ENCODE measurements at regions not wholly inside any gene's neighbourhood (a gene's known extent, or its start where the extent isn't known, plus 50 kb on each side); places are given as distances from the start of the nearest gene placed in this dataset.
"Not testable (repeated sequence)": the region's sequence is repeated elsewhere in the genome, so short reads cannot be mapped to it uniquely, and the experiment has no call there.

- no peak for DNase-seq
Observed at GRCh38 chr7:16318989-16319915, 102.1 kb downstream of the CRPPA start.

- DNase-seq, result no peak
Observed at GRCh38 chr7:16318463-16318862, 102.9 kb downstream of the CRPPA start.

GRCh38 chr7:16317406-16317805 is 103.9 kb downstream of the CRPPA start:
- no peak for DNase-seq

GRCh38 chr7:16315280-16315679 is 106.1 kb downstream of the CRPPA start:
- DNase-seq, result no peak

- no peak for DNase-seq
Observed at GRCh38 chr7:16309129-16309528, 112.2 kb downstream of the CRPPA start.

- DNase-seq, result no peak
Observed at GRCh38 chr7:16301291-16301690, 120.0 kb downstream of the CRPPA start.

DNA sequence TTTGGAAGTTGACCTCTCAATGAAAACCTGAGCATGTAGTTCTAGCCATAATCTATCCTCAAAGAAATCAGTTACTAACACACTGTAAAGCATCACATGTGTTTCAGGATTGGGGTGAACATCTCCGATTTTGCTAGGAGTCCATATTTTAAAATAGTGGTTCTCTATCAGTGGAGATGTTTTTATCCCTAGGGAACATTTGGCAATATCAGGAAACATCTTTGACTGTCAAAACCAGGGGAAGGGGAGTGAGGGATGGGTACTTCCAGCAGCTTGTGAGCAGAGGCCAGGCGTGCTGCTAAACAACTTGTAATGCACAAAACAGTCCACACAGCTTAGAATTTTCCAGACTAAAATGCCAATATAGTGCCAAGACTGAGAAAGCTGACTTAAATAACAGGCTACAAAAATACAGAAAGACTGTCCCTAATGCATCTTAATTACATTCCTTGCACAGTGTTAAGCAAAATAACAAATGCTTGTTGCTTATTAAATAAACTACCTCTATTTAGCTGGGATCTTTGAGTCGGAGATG is 120.9 kb downstream of the CRPPA start:
- no peak for DNase-seq

DNA sequence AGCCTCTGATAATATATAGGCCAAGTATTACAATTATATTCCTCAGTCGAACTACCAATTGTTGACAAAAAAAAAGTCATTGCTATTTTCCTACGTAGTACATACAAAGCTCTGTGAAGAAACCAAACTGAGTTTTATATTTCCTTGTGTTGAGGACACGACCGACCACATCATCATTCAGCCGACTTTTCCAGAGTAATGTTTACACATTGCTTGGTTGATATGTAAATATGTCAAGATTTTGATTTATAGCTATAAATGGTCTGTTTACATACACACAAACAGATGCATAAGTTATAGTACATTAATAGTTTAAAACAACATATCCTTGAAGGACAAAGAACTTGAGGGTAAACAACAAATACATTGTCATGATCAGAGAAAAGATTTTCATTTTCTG is 121.5 kb downstream of the CRPPA start:
- no peak for DNase-seq

- no peak for DNase-seq
Observed at GRCh38 chr7:16298221-16298620, 123.1 kb downstream of the CRPPA start.

- DNase-seq, result no peak
Observed at GRCh38 chr7:16295558-16295957, 125.8 kb downstream of the CRPPA start.

- no peak for DNase-seq
Observed at GRCh38 chr7:16293669-16294425, 127.5 kb downstream of the CRPPA start.

DNA sequence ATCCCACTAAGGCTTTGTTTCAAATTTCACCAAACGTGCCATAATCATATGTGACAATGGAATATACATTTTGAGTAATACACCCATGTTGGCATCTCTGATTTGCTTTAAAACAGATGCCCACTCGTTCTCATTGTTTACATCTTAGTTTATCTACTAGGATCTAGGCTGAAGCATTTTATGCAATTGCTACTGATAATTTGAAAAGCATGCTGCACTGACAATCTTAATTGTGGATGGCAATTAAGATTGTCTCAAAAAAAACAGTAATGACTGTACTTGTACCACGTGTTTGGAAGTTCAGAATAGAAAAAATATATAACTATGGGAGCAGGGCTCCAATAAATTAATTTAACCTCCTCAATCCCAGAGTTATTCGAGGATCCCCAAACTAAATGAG is 136.8 kb downstream of the CRPPA start:
- no peak for DNase-seq

- DNase-seq, result no peak
Observed at GRCh38 chr7:16278167-16278787, 143.1 kb downstream of the CRPPA start.

DNA sequence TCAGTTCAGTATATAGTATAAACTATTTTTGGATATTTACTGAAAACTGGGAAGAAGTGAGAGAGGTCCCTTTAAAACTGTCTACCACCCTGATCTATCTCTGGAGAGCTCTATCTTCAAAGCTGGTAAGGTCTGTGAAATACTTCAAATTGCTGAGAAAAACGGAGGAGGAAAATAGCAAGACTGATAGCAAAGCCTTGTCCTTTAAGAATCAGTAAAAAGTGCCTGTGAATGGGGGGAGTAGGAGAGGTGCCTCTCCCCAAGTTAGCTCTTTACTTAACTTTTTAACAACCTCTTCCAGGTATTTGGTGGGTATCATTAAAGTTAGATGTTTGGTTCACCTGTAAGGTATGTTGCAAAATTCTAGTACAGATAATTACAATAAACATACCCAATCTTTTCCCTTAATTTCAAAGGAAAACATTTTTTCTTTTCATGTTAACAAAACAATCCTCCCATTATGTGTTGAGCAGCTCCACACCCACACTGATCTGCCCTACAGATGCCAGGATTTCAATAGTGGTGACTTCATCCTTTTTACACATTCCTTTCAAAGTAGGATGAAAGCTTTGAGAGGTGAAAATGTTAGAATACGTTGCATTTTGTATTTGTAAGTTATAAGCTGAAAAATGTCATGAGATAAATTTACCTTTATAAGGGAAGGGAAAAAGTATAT is 149.2 kb downstream of the CRPPA start:
- no peak for DNase-seq

DNA sequence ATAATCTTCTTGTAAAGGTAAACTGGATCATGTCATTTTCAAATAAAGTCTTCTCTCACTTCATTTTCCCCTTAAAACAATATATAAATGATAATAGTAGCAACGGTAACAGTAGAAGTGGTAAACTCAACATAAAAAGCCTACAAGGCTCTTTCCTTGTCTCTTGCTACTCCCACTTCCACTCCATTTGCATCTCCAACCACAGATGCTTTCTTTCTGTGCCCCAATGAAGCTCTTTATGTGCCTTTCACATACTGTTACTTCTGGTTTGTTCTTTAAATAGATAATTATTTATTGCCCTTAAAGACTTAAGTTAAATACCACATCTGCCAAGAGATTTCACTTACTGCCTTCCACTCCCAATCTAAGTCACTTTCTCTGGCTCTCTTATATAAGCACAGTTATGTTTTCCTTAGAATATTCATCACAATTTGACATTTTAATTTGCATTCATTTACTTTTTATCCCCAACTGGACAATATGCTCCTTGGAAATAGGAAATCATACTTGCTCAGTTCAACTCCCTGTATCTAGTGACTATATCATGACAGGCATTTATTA is 149.9 kb downstream of the CRPPA start:
- DNase-seq, result no peak

DNA sequence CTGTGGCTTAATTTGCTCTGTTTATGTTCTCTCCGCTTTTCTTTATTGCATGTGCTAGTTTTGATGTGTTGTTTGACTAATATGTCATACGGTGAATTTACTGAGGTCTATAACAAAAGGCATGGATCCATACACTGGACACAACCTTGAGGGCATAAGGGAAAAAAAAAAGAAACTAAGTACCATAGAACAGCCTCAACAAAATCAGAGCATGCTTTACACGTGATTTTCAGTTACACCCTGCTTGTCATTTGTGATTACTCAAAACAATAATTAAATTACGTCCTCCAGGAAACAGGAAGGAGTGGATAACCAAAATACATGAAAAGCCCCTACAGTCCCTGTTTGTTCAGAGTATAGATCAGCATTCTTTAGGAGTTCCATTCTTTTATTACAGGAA is 150.5 kb downstream of the CRPPA start:
- no peak for DNase-seq

DNA sequence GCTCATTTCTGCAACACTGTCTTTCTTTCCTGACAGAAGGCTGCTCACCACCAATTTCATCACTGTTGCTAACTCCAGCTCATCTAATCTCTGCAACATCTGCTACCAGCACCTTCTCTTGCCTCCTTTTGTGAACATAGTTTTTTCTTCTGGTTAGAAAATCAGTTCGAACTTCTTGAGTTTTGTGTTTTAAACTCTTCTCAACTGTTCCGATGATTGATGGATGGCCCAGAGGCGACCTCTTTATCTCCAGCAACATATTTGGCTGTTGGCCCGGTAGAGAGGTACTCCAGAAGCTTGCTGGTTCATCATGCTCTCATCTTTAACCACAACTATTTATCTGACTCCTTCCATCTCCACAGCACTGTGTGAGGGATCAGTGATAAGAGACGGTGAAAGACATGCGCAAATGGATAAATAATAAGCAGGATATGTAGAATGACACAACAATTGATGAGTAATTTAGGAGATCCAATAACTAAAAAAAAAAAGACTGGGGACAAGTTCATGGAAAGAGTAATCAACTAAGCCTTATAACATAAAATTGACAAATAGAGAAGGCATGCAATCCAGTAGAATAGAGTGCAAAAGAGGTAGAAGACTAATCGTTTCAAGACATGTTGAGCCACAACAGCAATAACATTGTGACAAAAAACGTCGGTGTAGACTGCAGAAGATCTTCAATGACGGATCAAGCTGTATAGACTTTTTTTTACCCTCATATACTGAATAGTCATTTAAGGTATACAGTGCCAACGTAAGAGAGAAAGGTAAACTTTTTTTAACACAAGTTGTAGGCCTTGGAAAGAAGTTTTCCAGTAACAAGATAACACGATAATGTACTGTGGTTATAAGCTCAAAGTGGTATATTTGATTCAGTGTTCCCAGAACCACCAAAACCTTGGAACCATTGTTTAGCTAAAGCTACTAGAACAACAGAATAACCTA is 152.2 kb downstream of the CRPPA start:
- DNase-seq, result no peak

- no peak for DNase-seq
Observed at GRCh38 chr7:16267953-16268820, 153.2 kb downstream of the CRPPA start.

- DNase-seq, result no peak
Observed at GRCh38 chr7:16266877-16267276, 154.5 kb downstream of the CRPPA start.

DNA sequence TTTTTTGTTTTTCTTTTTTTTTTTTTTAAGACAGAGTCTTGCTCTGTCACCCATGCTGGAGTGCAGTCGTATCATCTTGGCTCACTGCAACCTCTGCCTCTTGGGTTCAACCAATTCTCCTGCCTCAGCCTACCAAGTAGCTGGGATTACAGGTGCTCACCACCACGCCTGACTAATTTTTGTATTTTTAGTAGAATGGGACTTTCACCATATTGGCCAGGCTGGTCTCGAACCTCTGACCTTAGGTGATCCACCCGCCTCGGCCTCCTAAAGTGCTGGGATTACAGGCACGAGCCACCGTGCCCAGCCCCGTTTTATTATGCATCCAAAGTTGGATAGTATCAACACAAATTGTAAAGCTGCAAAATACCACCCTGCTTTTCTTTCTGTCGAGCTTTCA is 154.9 kb downstream of the CRPPA start:
- not testable (repeated sequence) for DNase-seq
